ENCODE measurements at regions not wholly inside any gene's neighbourhood (a gene's known extent, or its start where the extent isn't known, plus 50 kb on each side); places are given as distances from the start of the nearest gene placed in this dataset.

GRCh38 chr4:149161247-149161646, 654.4 kb downstream of the IQCM start:
- no peak for TF ChIP-seq CTCF (IDR thresholded peaks at IDR 0.05)
- Histone ChIP-seq H3K36me3 (no peaks in the 10 kb centered on the region), H3K27ac (no peak overlapping the region), H3K9me3 (no peaks in the 10 kb centered on the region), H3K27me3 (ENCODE audit: low read depth) (no peaks in the 10 kb centered on the region), H3K4me3 (no peak overlapping the region), H3K4me1 (no peaks in the 10 kb centered on the region)
- no peak for DNase-seq
- peak in 1 of 2 donors; percentile 32 for ATAC-seq
- intact Hi-C loops (cut with DNase I), result no loop called here

- Histone ChIP-seq H3K4me3 (no peak overlapping the region), H3K9me3 (no peaks in the 10 kb centered on the region), H3K27ac (no peak overlapping the region), H3K4me1 (no peaks in the 10 kb centered on the region), H3K27me3 (ENCODE audit: low read depth) (no peaks in the 10 kb centered on the region), H3K36me3 (no peaks in the 10 kb centered on the region)
- DNase-seq (no peak), ATAC-seq (no peak)
- intact Hi-C loops (cut with DNase I), result no loop called here
- TF ChIP-seq CTCF (IDR thresholded peaks at IDR 0.05), result no peak
Observed at GRCh38 chr4:149160370-149160769, 655.3 kb downstream of the IQCM start.

GRCh38 chr4:149158817-149159216, 656.8 kb downstream of the IQCM start:
- H3K27me3 ChIP-seq (ENCODE audit: low read depth), result no peaks in the 10 kb centered on the region
- H3K27ac ChIP-seq, result no peak overlapping the region
- H3K9me3 ChIP-seq, result no peaks in the 10 kb centered on the region
- no peak for TF ChIP-seq CTCF (IDR thresholded peaks at IDR 0.05)
- no peaks in the 10 kb centered on the region for H3K4me1 ChIP-seq
- ATAC-seq (no peak), DNase-seq (no peak)
- no peaks in the 10 kb centered on the region for H3K36me3 ChIP-seq
- no peak overlapping the region for H3K4me3 ChIP-seq
- intact Hi-C loops (cut with DNase I), result no loop called here

- no peak for ATAC-seq
Observed at GRCh38 chr4:149145803-149146202, 669.8 kb downstream of the IQCM start.

GRCh38 chr4:149144060-149144459, 671.6 kb downstream of the IQCM start:
- Histone ChIP-seq H3K4me3 (no peak overlapping the region), H3K36me3 (no peaks in the 10 kb centered on the region), H3K27me3 (ENCODE audit: low read depth) (no peaks in the 10 kb centered on the region), H3K9me3 (no peaks in the 10 kb centered on the region), H3K27ac (no peak overlapping the region), H3K4me1 (no peaks in the 10 kb centered on the region)
- ATAC-seq (no peak), DNase-seq (no peak)
- intact Hi-C loops (cut with DNase I), result no loop called here
- TF ChIP-seq CTCF (IDR thresholded peaks at IDR 0.05), result no peak

More at GRCh38 chr4:149145803-149146202, 669.8 kb downstream of the IQCM start:
- no peak for DNase-seq
- Histone ChIP-seq H3K27ac (no peak overlapping the region), H3K9me3 (no peaks in the 10 kb centered on the region), H3K4me3 (no peak overlapping the region), H3K4me1 (no peaks in the 10 kb centered on the region), H3K36me3 (no peaks in the 10 kb centered on the region), H3K27me3 (ENCODE audit: low read depth) (no peaks in the 10 kb centered on the region)
- intact Hi-C loops (cut with DNase I), result no loop called here
- TF ChIP-seq CTCF (IDR thresholded peaks at IDR 0.05), result no peak

- Histone ChIP-seq H3K4me3 (no peak overlapping the region), H3K36me3 (no peaks in the 10 kb centered on the region), H3K27ac (no peak overlapping the region), H3K4me1 (no peaks in the 10 kb centered on the region), H3K27me3 (ENCODE audit: low read depth) (no peaks in the 10 kb centered on the region), H3K9me3 (no peaks in the 10 kb centered on the region)
- intact Hi-C loops (cut with DNase I), result no loop called here
- ATAC-seq (no peak), DNase-seq (no peak)
- TF ChIP-seq CTCF (IDR thresholded peaks at IDR 0.05), result no peak
Observed at GRCh38 chr4:149141391-149141790, 674.3 kb downstream of the IQCM start.
